Testis (tissue), 2 donors: ENCODE measurements at regions not wholly inside any gene's neighbourhood (a gene's known extent, or its start where the extent isn't known, plus 50 kb on each side); places are given as distances from the start of the nearest gene placed in this dataset.

Experiments
- POLR2A ChIP-seq: fragments of 450-650 bp; IDR thresholded peaks from one replicate; pipeline ENCODE4 v1.6.1; 2017; ENCODE audit warnings: antibody characterized with exemption, mild to moderate bottlenecking, moderate library complexity
- TF ChIP-seq, protein P1 (sequence below), 3 experiments: fragments of 450-650 bp in 2 of 3; fragments of 200-600 bp in 1 of 3; sonication (generic) in 1 of 3; IDR thresholded peaks; one replicate each; pipeline ENCODE4 v1.5.1; 2016 to 2019; ENCODE audit warnings: antibody characterized with exemption in 3 of 3, mild to moderate bottlenecking in 2 of 3, moderate library complexity in 1 of 3

DNA sequence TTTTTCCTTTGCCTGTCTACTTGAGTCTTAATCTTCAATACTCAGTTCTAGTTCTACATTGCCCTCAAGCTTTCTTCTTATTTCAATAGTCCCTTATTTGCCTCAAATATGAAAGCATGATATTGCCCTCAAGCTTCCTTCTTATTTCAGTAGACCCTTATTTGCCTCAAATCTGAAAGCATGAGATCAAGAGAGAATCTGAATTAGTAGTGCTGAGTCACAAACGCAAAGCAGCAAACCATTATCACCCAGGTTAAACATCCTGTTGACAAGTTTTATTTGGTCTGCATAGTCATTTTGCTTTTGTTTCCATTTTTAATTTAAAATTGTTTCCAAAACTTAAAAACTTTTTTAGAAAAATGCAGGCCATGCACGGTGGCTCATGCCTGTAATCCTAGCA is 583.3 kb upstream of the FSHR start:
- TF ChIP-seq, protein P1, sequence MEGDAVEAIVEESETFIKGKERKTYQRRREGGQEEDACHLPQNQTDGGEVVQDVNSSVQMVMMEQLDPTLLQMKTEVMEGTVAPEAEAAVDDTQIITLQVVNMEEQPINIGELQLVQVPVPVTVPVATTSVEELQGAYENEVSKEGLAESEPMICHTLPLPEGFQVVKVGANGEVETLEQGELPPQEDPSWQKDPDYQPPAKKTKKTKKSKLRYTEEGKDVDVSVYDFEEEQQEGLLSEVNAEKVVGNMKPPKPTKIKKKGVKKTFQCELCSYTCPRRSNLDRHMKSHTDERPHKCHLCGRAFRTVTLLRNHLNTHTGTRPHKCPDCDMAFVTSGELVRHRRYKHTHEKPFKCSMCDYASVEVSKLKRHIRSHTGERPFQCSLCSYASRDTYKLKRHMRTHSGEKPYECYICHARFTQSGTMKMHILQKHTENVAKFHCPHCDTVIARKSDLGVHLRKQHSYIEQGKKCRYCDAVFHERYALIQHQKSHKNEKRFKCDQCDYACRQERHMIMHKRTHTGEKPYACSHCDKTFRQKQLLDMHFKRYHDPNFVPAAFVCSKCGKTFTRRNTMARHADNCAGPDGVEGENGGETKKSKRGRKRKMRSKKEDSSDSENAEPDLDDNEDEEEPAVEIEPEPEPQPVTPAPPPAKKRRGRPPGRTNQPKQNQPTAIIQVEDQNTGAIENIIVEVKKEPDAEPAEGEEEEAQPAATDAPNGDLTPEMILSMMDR (IDR thresholded peaks at IDR 0.05) = no peak
- TF ChIP-seq POLR2A = no peak
